ENCODE measurements at regions not wholly inside any gene's neighbourhood (a gene's known extent, or its start where the extent isn't known, plus 50 kb on each side); places are given as distances from the start of the nearest gene placed in this dataset.

DNA sequence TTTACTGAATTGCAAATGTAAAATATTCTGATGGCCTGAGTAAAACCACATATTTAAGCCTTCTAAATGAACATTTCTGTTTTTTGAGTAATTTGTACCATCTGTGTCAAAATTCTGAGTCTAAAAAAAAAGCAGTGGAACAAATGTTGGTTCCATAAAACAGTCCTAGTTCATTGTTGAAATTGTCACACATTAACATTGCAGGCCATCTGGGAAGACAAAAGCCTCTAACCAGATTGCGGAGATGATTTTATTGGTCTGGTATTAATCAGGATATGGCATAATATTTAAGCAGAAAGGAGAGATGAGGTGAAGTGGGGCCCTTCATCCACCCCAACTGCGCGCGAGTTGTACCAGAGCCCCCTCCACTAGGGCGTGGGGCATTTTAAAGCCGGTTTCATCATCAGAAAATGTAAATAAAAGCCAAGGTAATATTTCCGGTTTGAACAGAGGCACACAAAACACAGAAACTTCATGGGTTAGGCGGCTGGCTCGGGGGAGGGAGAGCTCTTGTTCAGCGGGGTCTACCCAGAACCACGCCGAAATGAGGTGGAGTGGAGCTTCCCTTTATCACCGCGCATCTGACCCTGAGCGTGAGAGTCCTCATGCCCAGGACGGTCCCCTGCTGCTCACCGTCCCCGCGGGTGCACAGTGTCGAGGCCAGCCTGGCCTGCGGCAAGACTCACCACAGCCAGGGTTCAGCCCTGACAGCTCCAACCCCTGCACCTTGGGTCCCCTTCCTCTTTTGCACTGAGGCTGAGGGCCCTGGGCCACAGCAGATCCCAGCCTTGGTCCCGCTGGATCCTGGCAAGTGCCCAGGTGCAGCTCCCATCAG, 169.2 kb downstream of the URI1 start (continued):
- TF ChIP-seq U2AF1 (optimal IDR thresholded peaks at IDR 0.05; ENCODE audit: low read depth, low read length): no peak
- no peak for TF ChIP-seq ZNF41 (CRISPR knock-in tag; conservative IDR thresholded peaks at IDR 0.05)

- Histone ChIP-seq H3K9me3 (replicated peaks; ENCODE audit: control insufficient read depth, insufficient read depth, low read depth, low read length) (no peaks in the 10 kb centered on the region), H3K27me3 (ENCODE audit: control insufficient read depth in 2 of 2, insufficient read depth in 2 of 2, low read length in 2 of 2) (peaks cover 23 to 53% of the 10 kb centered on the region in 2 experiments; a peak in 4 of 5 replicates), H3K4me3 (no peak overlapping the region), H3K4me1 (replicated peaks in 1 of 2; ENCODE audit: control insufficient read depth in 2 of 2, insufficient read depth in 2 of 2, low read length in 2 of 2) (peaks cover 0 to 6% of the 10 kb centered on the region in 2 experiments; a peak in 1 of 5 replicates), H2AFZ (ENCODE audit: low read depth, low read length) (no peak overlapping the region), H3K36me3 (ENCODE audit: control insufficient read depth, insufficient read depth, low read length) (no peaks in the 10 kb centered on the region), H3K79me2 (ENCODE audit: control insufficient read depth, insufficient read depth, low read length) (no peaks in the 10 kb centered on the region), H3K4me2 (ENCODE audit: insufficient read depth, low read length) (no peak overlapping the region), H3K27ac (ENCODE audit: extremely low read depth, low read depth, low read length) (no peak overlapping the region), H4K20me1 (replicated peaks; ENCODE audit: control insufficient read depth, insufficient read depth, low read length) (peaks cover 4% of the 10 kb centered on the region; the same call in 1 of the 2 replicates), H3K9me1 (ENCODE audit: control insufficient read depth, insufficient read depth, low read length) (no peaks in the 10 kb centered on the region), H3K9ac (ENCODE audit: insufficient read depth in 1 of 2, low read depth in 2 of 2, low read length in 2 of 2) (no peak overlapping the region)
- intact Hi-C loops (cut with micrococcal nuclease) (no loop called here), in situ Hi-C loops (cut with MboI) (no loop called here)
- 2% methylated on average over 9 of the region's 9 CpGs for WGBS (ENCODE audit: insufficient coverage, low coverage, missing lambda C conversion rate)
- POLR2A ChIA-PET: no interaction called here
- ATAC-seq (no peak), DNase-seq (ENCODE audit: extremely low read depth in 1 of 4, low spot score in 3 of 4) (no peak), FAIRE-seq (no peak)
- BruUV-seq (replicated peaks): no TSS peak
- CTCF ChIA-PET (ENCODE audit: low intra/inter-chr PET ratio): no interaction called here
- no peak for TF ChIP-seq PKNOX1 (IDR thresholded peaks at IDR 0.05)
- TF ChIP-seq IFI16 (CRISPR knock-in tag; IDR thresholded peaks at IDR 0.05): no peak
- TF ChIP-seq ZFX (CRISPR knock-in tag; IDR thresholded peaks at IDR 0.05): no peak
- TF ChIP-seq MTA2 (IDR thresholded peaks at IDR 0.05; ENCODE audit: low read depth): no peak
- TF ChIP-seq, protein P1, sequence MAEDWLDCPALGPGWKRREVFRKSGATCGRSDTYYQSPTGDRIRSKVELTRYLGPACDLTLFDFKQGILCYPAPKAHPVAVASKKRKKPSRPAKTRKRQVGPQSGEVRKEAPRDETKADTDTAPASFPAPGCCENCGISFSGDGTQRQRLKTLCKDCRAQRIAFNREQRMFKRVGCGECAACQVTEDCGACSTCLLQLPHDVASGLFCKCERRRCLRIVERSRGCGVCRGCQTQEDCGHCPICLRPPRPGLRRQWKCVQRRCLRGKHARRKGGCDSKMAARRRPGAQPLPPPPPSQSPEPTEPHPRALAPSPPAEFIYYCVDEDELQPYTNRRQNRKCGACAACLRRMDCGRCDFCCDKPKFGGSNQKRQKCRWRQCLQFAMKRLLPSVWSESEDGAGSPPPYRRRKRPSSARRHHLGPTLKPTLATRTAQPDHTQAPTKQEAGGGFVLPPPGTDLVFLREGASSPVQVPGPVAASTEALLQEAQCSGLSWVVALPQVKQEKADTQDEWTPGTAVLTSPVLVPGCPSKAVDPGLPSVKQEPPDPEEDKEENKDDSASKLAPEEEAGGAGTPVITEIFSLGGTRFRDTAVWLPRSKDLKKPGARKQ (CRISPR knock-in tag; IDR thresholded peaks at IDR 0.05): no peak
- TF ChIP-seq, protein P2, sequence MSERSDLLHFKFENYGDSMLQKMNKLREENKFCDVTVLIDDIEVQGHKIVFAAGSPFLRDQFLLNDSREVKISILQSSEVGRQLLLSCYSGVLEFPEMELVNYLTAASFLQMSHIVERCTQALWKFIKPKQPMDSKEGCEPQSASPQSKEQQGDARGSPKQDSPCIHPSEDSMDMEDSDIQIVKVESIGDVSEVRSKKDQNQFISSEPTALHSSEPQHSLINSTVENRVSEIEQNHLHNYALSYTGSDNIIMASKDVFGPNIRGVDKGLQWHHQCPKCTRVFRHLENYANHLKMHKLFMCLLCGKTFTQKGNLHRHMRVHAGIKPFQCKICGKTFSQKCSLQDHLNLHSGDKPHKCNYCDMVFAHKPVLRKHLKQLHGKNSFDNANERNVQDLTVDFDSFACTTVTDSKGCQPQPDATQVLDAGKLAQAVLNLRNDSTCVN (CRISPR knock-in tag; IDR thresholded peaks at IDR 0.05): no peak
Measured at GRCh38 chr19:30112171-30112570, 170.1 kb downstream of the URI1 start.

Data from K562 (cell line).